ENCODE measurements at regions not wholly inside any gene's neighbourhood (a gene's known extent, or its start where the extent isn't known, plus 50 kb on each side); places are given as distances from the start of the nearest gene placed in this dataset.

DNA sequence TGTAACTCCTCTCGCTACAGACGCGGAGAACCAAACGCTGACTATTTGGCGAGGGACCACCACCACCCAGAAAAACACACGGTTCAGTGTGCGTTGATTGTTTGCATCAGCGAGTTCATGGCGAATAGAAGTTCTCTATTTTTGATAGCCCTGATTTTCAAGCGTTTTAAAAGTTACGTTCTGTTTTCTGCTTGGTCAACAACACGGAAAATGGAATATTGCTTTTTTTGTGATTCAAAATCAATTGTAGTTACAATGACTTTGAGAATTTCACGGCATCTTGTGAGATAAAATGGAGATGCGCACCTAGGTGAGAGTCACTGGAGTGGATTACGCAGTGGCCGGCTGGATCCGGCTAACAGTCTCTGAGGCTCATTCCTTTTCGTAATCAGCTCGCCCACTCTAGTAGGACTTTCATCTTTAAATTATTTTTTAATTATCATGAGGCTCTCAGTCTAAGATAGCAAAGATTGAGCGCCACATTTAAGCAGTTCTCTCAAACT is 54.8 kb downstream of the CCDC54 start:
- Histone ChIP-seq H3K23ac (ENCODE audit: low read length) (no peak overlapping the region), H3K9ac (ENCODE audit: low read length) (peak overlapping the region; percentile 86), H2BK5ac (ENCODE audit: low read length) (peak overlapping the region; percentile 89), H3K27me3 (ENCODE audit: insufficient read depth, low read length, poor library complexity) (no peaks in the 10 kb centered on the region), H3K79me1 (ENCODE audit: low read length) (no peaks in the 10 kb centered on the region), H3K36me3 (ENCODE audit: control insufficient read depth, insufficient read depth, low read length) (no peaks in the 10 kb centered on the region), H3K18ac (ENCODE audit: low read length) (peak overlapping the region; percentile 82), H3K79me2 (ENCODE audit: control insufficient read depth, insufficient read depth, low read length) (no peaks in the 10 kb centered on the region), H3K56ac (ENCODE audit: low read length) (peak overlapping the region; percentile 93), H4K8ac (ENCODE audit: low read depth, low read length) (peak overlapping the region; percentile 87), H3K27ac (ENCODE audit: low read depth, low read length) (peak overlapping the region; percentile 98), H3K4ac (ENCODE audit: low read depth, low read length) (no peak overlapping the region), H2AK5ac (ENCODE audit: low read length) (no peak overlapping the region), H3K4me3 (ENCODE audit: low read length) (peak overlapping the region; percentile 16), H2BK15ac (replicated peaks; ENCODE audit: low read depth) (no peak overlapping the region), H2BK120ac (ENCODE audit: low read depth, low read length) (no peak overlapping the region), H4K5ac (ENCODE audit: low read length) (peak overlapping the region; percentile 86), H3K4me1 (ENCODE audit: control insufficient read depth, low read depth, low read length) (no peaks in the 10 kb centered on the region), H3K4me2 (ENCODE audit: low read length) (peak overlapping the region; percentile 74)
- peak; percentile 85 for DNase-seq
- no CpG with 5 or more reads among the region's 20 CpGs for WGBS (ENCODE audit: extremely low coverage, insufficient coverage, low lambda C conversion rate)

DNA sequence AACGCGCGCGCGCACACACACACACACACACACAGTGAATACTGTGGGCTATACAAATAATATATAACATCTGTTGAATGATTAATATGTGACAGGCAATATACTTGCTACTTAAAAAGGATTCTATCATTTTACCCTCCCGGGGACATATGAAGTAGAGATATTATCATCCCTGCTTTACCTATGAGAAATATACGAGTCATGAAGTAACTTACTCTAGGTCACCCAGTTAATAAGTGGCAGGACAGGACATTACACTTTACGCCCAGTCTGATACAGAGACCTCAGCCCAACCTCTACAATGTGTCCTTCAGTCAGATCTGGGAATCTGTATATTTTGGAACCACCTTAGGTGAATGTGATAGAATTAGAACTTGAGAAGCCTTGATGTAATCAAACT is 55.4 kb downstream of the CCDC54 start:
- Histone ChIP-seq H3K27ac (ENCODE audit: low read depth, low read length) (peak overlapping the region; percentile 98), H3K56ac (ENCODE audit: low read length) (peak overlapping the region; percentile 65), H3K4me3 (ENCODE audit: low read length) (no peak overlapping the region), H3K4ac (ENCODE audit: low read depth, low read length) (peak overlapping the region; percentile 46), H3K36me3 (ENCODE audit: control insufficient read depth, insufficient read depth, low read length) (no peaks in the 10 kb centered on the region), H3K9ac (ENCODE audit: low read length) (peak overlapping the region; percentile 86), H2BK15ac (replicated peaks; ENCODE audit: low read depth) (no peak overlapping the region), H3K4me1 (ENCODE audit: control insufficient read depth, low read depth, low read length) (no peaks in the 10 kb centered on the region), H2AK5ac (ENCODE audit: low read length) (no peak overlapping the region), H2BK120ac (ENCODE audit: low read depth, low read length) (no peak overlapping the region), H3K4me2 (ENCODE audit: low read length) (no peak overlapping the region), H3K79me2 (ENCODE audit: control insufficient read depth, insufficient read depth, low read length) (no peaks in the 10 kb centered on the region), H3K79me1 (ENCODE audit: low read length) (no peaks in the 10 kb centered on the region), H4K5ac (ENCODE audit: low read length) (no peak overlapping the region), H4K8ac (ENCODE audit: low read depth, low read length) (no peak overlapping the region), H3K27me3 (ENCODE audit: insufficient read depth, low read length, poor library complexity) (no peaks in the 10 kb centered on the region), H3K18ac (ENCODE audit: low read length) (peak overlapping the region; percentile 34), H3K23ac (ENCODE audit: low read length) (no peak overlapping the region), H2BK5ac (ENCODE audit: low read length) (no peak overlapping the region)
- DNase-seq: peak; percentile 16
- WGBS (ENCODE audit: extremely low coverage, insufficient coverage, low lambda C conversion rate): no CpG with 5 or more reads among the region's 8 CpGs

DNA sequence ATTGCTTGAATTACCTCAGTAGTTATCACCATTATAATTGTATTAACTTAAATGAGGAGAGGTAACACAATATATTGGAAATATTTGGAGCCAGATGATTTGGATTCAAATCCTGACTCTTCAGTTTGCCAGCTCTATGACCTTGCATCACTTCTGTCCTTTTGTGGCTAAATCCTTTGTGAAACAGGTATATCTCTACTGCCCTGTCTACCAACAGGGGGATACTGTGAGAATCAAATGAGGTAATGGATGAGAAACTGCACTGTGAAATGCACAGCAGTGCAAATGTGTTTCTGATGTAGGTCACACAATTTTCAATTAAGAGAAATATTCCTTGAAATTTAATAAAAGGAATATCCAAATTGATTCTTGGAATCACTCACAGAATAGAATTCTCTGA is 58.8 kb downstream of the CCDC54 start:
- Histone ChIP-seq H3K79me1 (ENCODE audit: low read length) (no peaks in the 10 kb centered on the region), H2AK5ac (ENCODE audit: low read length) (no peak overlapping the region), H3K27me3 (ENCODE audit: insufficient read depth, low read length, poor library complexity) (no peaks in the 10 kb centered on the region), H2BK15ac (replicated peaks; ENCODE audit: low read depth) (no peak overlapping the region), H4K8ac (ENCODE audit: low read depth, low read length) (no peak overlapping the region), H3K4me3 (ENCODE audit: low read length) (no peak overlapping the region), H3K4ac (ENCODE audit: low read depth, low read length) (no peak overlapping the region), H3K23ac (ENCODE audit: low read length) (no peak overlapping the region), H3K4me2 (ENCODE audit: low read length) (no peak overlapping the region), H3K79me2 (ENCODE audit: control insufficient read depth, insufficient read depth, low read length) (no peaks in the 10 kb centered on the region), H3K36me3 (ENCODE audit: control insufficient read depth, insufficient read depth, low read length) (no peaks in the 10 kb centered on the region), H4K5ac (ENCODE audit: low read length) (no peak overlapping the region), H3K56ac (ENCODE audit: low read length) (no peak overlapping the region), H2BK5ac (ENCODE audit: low read length) (no peak overlapping the region), H2BK120ac (ENCODE audit: low read depth, low read length) (no peak overlapping the region), H3K4me1 (ENCODE audit: control insufficient read depth, low read depth, low read length) (no peaks in the 10 kb centered on the region), H3K18ac (ENCODE audit: low read length) (no peak overlapping the region), H3K27ac (ENCODE audit: low read depth, low read length) (no peak overlapping the region), H3K9ac (ENCODE audit: low read length) (no peak overlapping the region)
- DNase-seq: peak; percentile 8

DNA sequence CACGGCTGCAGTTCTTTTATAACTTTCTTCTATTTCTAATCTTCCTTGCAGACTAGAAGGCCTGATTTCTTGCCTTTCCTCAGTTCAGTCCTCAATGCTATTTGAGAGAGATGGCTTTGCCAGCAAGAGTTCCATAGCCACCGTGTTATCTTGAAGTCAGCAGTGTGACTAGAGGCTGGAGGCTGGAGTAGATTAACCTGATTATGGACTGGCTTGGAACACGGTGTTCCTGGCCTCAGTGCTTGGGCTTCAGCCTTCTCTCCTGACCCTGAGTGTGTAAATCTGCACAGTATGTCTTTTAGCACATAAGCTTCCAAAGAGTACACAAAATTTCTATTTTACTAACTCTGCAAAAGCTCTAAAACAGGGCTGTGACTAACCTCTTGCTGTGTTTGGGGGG is 61.4 kb downstream of the CCDC54 start:
- WGBS (ENCODE audit: extremely low coverage, insufficient coverage, low lambda C conversion rate): no CpG with 5 or more reads among the region's 3 CpGs
- peak; percentile 24 for DNase-seq
- Histone ChIP-seq H3K23ac (ENCODE audit: low read length) (no peak overlapping the region), H3K18ac (ENCODE audit: low read length) (no peak overlapping the region), H3K56ac (ENCODE audit: low read length) (no peak overlapping the region), H3K36me3 (ENCODE audit: control insufficient read depth, insufficient read depth, low read length) (no peaks in the 10 kb centered on the region), H2BK15ac (replicated peaks; ENCODE audit: low read depth) (no peak overlapping the region), H3K4me3 (ENCODE audit: low read length) (no peak overlapping the region), H3K4me2 (ENCODE audit: low read length) (no peak overlapping the region), H3K79me2 (ENCODE audit: control insufficient read depth, insufficient read depth, low read length) (no peaks in the 10 kb centered on the region), H2BK120ac (ENCODE audit: low read depth, low read length) (no peak overlapping the region), H2AK5ac (ENCODE audit: low read length) (no peak overlapping the region), H3K27me3 (ENCODE audit: insufficient read depth, low read length, poor library complexity) (no peaks in the 10 kb centered on the region), H4K5ac (ENCODE audit: low read length) (no peak overlapping the region), H3K79me1 (ENCODE audit: low read length) (no peaks in the 10 kb centered on the region), H3K9ac (ENCODE audit: low read length) (no peak overlapping the region), H2BK5ac (ENCODE audit: low read length) (no peak overlapping the region), H4K8ac (ENCODE audit: low read depth, low read length) (no peak overlapping the region), H3K27ac (ENCODE audit: low read depth, low read length) (no peak overlapping the region), H3K4me1 (ENCODE audit: control insufficient read depth, low read depth, low read length) (no peaks in the 10 kb centered on the region), H3K4ac (ENCODE audit: low read depth, low read length) (no peak overlapping the region)

DNA sequence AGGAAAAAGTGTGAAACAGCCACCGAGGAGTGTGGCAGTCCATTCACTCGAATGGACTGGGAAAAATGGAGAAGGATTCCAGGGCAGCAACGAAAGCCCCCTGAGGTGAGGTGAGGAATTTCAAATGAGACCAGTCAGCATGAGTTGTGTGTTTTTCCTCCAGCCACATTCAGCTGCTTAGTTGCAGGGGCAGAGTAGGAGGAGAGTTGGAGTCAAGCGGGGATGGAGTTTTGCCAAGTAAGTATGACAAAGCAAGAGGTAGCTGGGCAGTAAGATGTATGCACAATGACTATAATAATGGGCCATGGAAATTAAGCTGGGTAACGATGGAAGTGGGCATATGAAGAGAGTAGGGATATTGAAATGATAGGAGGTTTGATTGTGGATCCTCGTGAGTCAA is 64.4 kb downstream of the CCDC54 start:
- no peak overlapping the region for H2BK120ac ChIP-seq (ENCODE audit: low read depth, low read length)
- H4K5ac ChIP-seq (ENCODE audit: low read length): no peak overlapping the region
- no peaks in the 10 kb centered on the region for H3K4me1 ChIP-seq (ENCODE audit: control insufficient read depth, low read depth, low read length)
- H2BK5ac ChIP-seq (ENCODE audit: low read length): no peak overlapping the region
- H3K4me2 ChIP-seq (ENCODE audit: low read length): no peak overlapping the region
- H3K36me3 ChIP-seq (ENCODE audit: control insufficient read depth, insufficient read depth, low read length): no peaks in the 10 kb centered on the region
- H3K27me3 ChIP-seq (ENCODE audit: insufficient read depth, low read length, poor library complexity): no peaks in the 10 kb centered on the region
- H3K79me2 ChIP-seq (ENCODE audit: control insufficient read depth, insufficient read depth, low read length): no peaks in the 10 kb centered on the region
- H4K8ac ChIP-seq (ENCODE audit: low read depth, low read length): no peak overlapping the region
- H3K9ac ChIP-seq (ENCODE audit: low read length): no peak overlapping the region
- no peak overlapping the region for H3K18ac ChIP-seq (ENCODE audit: low read length)
- no peak overlapping the region for H3K27ac ChIP-seq (ENCODE audit: low read depth, low read length)
- H2BK15ac ChIP-seq (replicated peaks; ENCODE audit: low read depth): no peak overlapping the region
- no peak overlapping the region for H3K4ac ChIP-seq (ENCODE audit: low read depth, low read length)
- WGBS (ENCODE audit: extremely low coverage, insufficient coverage, low lambda C conversion rate): 100% methylated on average over 2 of the region's 6 CpGs
- H3K56ac ChIP-seq (ENCODE audit: low read length): no peak overlapping the region
- H3K23ac ChIP-seq (ENCODE audit: low read length): no peak overlapping the region
- no peaks in the 10 kb centered on the region for H3K79me1 ChIP-seq (ENCODE audit: low read length)
- H2AK5ac ChIP-seq (ENCODE audit: low read length): no peak overlapping the region
- DNase-seq: peak; percentile 73
- H3K4me3 ChIP-seq (ENCODE audit: low read length): no peak overlapping the region

DNA sequence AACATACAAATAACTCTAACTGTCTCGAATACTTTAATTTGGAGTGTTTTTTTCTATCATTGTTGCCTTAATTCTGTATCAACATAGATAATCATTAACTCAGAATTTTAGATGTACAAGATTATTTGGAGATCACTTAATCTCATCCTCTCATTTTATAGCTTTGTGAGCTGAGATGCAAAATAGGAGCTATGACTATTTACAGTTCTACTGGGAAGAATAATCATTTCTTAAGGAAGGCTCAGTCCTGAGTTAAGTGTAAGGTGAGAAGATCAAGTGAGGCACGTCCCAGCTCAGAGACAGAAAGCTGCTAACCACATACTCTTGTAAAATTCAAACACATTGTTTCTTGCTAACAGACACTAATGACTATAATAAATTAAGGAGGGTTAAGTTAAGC is 66.2 kb downstream of the CCDC54 start:
- Histone ChIP-seq H3K18ac (ENCODE audit: low read length) (no peak overlapping the region), H2BK15ac (replicated peaks; ENCODE audit: low read depth) (no peak overlapping the region), H2BK120ac (ENCODE audit: low read depth, low read length) (no peak overlapping the region), H3K79me1 (ENCODE audit: low read length) (no peaks in the 10 kb centered on the region), H3K4me1 (ENCODE audit: control insufficient read depth, low read depth, low read length) (no peaks in the 10 kb centered on the region), H3K36me3 (ENCODE audit: control insufficient read depth, insufficient read depth, low read length) (no peaks in the 10 kb centered on the region), H3K56ac (ENCODE audit: low read length) (no peak overlapping the region), H3K27ac (ENCODE audit: low read depth, low read length) (no peak overlapping the region), H4K8ac (ENCODE audit: low read depth, low read length) (no peak overlapping the region), H2BK5ac (ENCODE audit: low read length) (no peak overlapping the region), H3K4me3 (ENCODE audit: low read length) (no peak overlapping the region), H3K9ac (ENCODE audit: low read length) (no peak overlapping the region), H4K5ac (ENCODE audit: low read length) (no peak overlapping the region), H3K23ac (ENCODE audit: low read length) (no peak overlapping the region), H3K27me3 (ENCODE audit: insufficient read depth, low read length, poor library complexity) (no peaks in the 10 kb centered on the region), H3K4ac (ENCODE audit: low read depth, low read length) (no peak overlapping the region), H2AK5ac (ENCODE audit: low read length) (no peak overlapping the region), H3K79me2 (ENCODE audit: control insufficient read depth, insufficient read depth, low read length) (no peaks in the 10 kb centered on the region), H3K4me2 (ENCODE audit: low read length) (no peak overlapping the region)
- no peak for DNase-seq
- WGBS (ENCODE audit: extremely low coverage, insufficient coverage, low lambda C conversion rate): no CpG with 5 or more reads among the region's 2 CpGs

All from mesendoderm (in vitro differentiated cells).